NK-92 treated with Interleukin-12 subunit alpha and Interleukin-12 subunit beta, amount 100 ng/mL, for 24 hours (cell line): ENCODE measurements at regions not wholly inside any gene's neighbourhood (a gene's known extent, or its start where the extent isn't known, plus 50 kb on each side); places are given as distances from the start of the nearest gene placed in this dataset.

Experiments used
- DNase-seq: peaks from one replicate; lab custom pipeline; 2025; lab: John Stamatoyannopoulos, UW

GRCh38 chr2:4844881-4845280, 847.3 kb upstream of the SOX11 start:
- DNase-seq: no peak

GRCh38 chr2:4862031-4862430, 830.2 kb upstream of the SOX11 start:
- DNase-seq: no peak

DNA sequence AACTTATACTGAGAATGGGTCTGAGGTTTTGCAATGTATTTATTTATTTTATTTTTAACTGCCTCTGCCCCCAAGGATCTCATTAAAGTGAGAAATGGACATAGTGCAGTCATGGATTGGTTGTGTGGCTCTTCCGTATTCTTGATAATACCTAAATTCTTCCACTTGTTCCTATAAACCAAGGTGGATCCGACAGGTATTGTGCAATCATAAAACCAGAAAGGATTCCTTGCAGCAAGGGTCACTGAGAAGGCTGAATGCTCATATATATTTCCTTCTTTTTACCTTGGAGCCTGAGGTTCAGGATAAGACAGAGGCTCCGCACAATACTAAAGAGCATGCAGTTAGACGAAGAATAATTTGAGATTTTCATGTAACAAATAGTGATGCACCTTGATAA, 826.0 kb upstream of the SOX11 start:
- no peak for DNase-seq

- DNase-seq: no peak
Measured at GRCh38 chr2:4868466-4868865, 823.7 kb upstream of the SOX11 start.

DNA sequence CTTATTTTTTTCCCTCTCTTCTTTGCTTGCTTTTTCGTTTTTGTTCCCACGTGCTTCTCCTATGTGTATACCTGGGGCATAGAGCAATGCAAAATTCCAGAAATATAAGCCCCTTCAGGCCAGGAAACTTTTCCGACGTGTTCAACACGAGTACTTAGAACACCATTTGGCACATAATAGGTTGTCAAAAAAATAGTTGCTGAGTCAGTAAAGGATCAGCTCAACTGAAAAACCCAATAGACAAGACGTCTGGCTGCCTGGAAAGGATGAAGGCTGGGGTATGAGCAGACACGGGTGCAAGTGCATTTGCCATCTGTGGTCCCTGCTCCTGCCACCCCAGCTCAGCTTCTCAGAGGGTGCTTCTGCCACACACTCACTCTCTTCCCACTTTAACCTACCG, 823.0 kb upstream of the SOX11 start:
- no peak for DNase-seq

- DNase-seq: no peak
Measured at GRCh38 chr2:4873364-4873763, 818.8 kb upstream of the SOX11 start.

- DNase-seq: no peak
Measured at GRCh38 chr2:4873876-4874593, 818.1 kb upstream of the SOX11 start.

- DNase-seq: no peak
Measured at GRCh38 chr2:4882421-4882820, 809.8 kb upstream of the SOX11 start.

DNA sequence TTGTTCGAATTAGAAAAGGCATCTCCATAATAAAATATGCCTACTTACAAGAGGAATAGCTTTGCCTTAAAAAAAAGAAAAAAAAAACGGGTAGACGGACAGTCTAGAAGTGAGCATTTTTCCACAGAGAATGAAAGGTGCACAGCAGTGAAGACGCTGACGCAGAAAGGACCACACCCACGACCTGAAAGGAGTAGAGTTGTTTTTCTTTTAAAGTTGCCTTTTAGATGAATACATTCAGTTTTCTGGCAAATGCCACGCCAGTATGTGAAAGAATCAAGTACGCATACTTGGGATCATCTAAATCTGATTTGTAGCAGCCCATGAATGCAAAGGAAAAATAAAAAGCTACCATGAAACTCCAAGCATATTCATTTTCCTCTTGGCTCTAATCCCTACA, 809.2 kb upstream of the SOX11 start:
- no peak for DNase-seq

DNA sequence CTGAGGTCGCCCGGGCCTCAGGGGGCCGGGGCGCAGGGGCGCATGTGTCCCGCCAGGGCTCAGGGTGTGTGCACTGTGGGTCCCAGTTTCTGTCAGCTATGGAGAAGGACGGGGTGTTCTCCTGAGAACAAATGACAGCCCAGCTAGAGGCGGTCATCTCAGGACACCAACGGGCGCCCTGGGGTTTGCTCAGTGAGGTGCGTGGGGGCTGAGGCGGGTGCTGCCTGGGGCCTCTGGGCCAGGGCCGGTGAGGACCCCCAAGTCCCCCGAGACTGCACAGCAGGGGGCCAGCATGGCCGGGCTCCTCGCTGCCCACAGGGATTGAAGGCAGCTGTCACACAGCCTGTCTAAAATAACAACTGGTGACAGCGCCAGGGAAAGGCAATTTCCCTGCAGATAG, 808.8 kb upstream of the SOX11 start:
- DNase-seq: no peak

DNA sequence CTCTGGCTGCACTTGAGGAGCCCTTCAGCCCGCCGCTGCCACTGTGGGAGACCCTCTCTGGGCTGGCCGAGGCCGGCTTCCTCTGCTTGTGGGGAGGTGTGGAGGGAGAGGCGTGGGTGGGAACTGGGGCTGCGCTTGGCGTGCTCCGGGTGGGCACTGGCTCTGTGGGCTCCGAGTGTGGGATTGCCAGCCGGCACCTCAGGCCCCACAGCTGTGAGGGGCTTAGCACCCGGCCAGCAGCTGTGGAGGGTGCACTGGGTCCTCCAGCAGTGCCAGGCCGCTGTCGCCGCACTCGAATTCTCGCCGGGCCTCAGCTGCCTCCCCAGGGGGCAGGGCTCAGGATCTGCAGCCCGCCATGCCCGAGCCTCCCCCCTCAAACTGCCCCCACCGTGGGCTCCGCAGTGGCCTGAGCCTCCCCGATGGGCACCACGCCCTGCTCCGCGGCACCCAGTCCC, 808.0 kb upstream of the SOX11 start:
- no peak for DNase-seq

DNA sequence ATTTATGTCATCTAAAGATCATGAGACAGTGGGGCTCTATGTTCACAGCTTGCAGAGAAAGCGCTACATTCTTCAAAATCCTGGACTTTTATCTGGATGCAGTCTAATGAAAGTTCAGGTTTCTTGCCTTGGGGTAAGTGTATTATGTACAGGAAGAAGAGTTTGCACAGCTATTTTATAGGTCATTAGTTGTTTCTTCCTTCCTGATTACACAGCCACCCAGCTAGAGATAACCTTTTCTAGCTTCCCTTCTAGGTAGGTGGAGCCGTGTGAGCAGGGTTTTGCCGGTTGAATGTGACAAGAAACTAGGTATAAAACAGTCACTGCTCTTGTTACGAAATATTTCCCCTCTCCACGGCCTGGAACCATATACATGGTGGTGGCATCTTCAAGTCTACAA, 800.8 kb upstream of the SOX11 start:
- DNase-seq: no peak

GRCh38 chr2:4895371-4895770, 796.8 kb upstream of the SOX11 start:
- DNase-seq: no peak

DNA sequence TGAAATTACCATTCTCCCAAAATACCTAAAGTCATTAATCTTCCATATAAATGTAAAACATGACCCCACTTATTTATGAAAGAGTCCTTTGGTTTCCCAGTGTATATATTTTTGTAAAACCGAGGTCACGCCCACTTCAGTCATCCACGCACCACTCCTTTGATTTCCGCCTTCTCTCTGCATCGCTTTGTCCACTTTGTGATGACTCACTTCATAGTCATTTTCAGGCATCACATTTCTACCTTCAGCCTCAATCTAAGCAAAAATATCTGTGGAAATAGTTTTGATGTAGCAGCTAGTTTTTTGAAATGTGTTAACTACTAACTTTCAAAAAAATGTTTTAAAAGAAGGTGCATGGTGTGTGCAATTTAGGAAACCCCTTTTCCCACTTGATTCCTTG, 793.5 kb upstream of the SOX11 start:
- DNase-seq: no peak

GRCh38 chr2:4900242-4900641, 791.9 kb upstream of the SOX11 start:
- DNase-seq: no peak

DNA sequence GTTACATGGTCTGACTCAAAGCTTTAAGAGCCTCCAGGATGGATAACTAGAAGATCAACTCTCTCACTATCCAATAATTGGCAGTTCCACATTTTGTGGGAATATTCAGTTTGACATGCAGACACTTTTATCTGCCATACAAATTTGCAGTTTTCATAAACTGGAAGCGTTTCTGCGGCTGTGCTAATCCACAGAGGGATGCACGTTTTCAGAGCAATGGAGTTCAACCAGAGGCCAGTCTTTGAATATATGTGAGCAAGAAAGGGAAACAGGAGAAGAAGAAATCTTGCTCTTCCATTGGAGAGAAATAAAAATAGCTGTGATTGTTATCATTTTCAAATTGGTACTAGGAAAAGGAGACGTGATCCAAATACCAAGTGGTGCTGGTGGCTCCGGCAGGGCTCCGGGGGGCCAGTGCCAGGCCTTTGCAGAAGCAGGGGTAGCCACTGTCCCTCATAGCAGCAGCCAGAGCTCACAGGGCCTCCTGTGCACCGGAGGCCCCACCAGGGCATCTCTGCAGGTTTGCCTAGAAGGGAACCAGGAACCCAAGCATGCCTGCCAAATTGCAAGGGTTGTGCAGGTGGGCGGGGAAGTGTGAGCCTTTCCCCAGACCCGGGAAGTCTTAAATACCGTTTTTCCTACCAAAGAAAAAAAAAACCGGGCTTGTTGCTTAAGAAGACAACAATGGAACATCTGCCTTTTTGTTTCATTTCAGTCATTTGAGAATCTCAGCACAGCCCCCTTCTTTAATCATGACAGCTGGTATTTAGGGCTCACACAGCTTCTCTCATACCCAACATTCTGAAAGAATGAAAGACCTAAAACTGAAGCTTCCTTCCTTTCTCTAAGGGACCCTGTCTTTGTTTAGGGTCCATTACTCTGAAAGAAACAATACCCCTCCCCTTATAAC, 791.1 kb upstream of the SOX11 start:
- no peak for DNase-seq

- DNase-seq: no peak
Measured at GRCh38 chr2:4903656-4904348, 788.4 kb upstream of the SOX11 start.

DNA sequence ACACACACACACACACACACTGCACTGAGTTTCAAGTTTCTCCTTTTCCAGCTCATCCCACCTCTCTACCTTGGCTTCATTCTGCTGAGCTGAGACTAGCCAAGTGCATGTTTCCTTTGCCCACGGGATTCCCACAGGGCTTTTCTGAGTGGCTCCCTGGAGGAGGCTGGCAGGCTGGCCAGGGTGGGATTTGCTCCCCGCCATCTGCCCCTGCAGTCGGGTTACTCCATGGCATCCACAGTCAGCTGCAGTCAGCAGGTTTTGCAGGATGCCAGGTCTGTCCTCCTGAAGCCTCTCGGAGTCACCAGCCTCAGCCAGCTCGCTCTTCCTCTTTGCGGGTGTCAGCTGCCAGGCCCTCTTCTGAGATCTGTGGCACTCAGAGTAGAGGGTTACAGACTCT, 783.7 kb upstream of the SOX11 start:
- no peak for DNase-seq

GRCh38 chr2:4909346-4910009, 782.7 kb upstream of the SOX11 start:
- no peak for DNase-seq

GRCh38 chr2:4914036-4914435, 778.1 kb upstream of the SOX11 start:
- no peak for DNase-seq

DNA sequence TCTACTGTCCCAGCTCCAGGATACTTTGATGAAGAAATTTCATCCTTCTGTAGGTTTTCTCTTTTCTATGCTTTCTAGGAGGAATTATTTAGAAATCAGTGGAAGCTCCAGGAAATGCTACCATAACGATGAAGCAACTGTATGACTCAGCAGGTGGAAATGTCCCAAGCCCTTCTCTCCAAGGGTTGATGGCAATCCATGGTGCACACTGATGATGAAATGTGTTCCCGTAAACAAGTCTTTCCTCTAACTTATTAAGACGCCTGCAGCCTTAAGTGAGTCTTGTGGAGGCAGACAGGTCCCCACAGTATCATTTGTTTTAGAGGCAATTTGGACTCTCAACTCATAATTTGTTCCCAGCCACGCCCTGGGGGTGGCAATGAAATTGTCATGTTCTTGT, 777.6 kb upstream of the SOX11 start:
- no peak for DNase-seq

- no peak for DNase-seq
Measured at GRCh38 chr2:4915357-4915756, 776.8 kb upstream of the SOX11 start.
